ENCODE measurements at regions not wholly inside any gene's neighbourhood (a gene's known extent, or its start where the extent isn't known, plus 50 kb on each side); places are given as distances from the start of the nearest gene placed in this dataset.
A peak's percentile ranks its signal among the peaks of the same experiment; 100 is the strongest.
"Not testable (repeated sequence)": the region's sequence is repeated elsewhere in the genome, so short reads cannot be mapped to it uniquely, and the experiment has no call there.

- DNase-seq: not testable (repeated sequence)
Observed at GRCh38 chr4:9505341-9505740, 61.1 kb downstream of the DEFB131A start.

GRCh38 chr4:9506672-9507071 is 62.5 kb downstream of the DEFB131A start:
- DNase-seq: not testable (repeated sequence)

- DNase-seq: not testable (repeated sequence)
Observed at GRCh38 chr4:9512941-9513340, 68.7 kb downstream of the DEFB131A start.

- not testable (repeated sequence) for DNase-seq
Observed at GRCh38 chr4:9519631-9520030, 75.4 kb downstream of the DEFB131A start.

- DNase-seq: not testable (repeated sequence)
Observed at GRCh38 chr4:9522903-9523302, 78.7 kb downstream of the DEFB131A start.

- not testable (repeated sequence) for DNase-seq
Observed at GRCh38 chr4:9524406-9524805, 80.2 kb downstream of the DEFB131A start.

GRCh38 chr4:9532134-9532862 is 88.1 kb downstream of the DEFB131A start:
- DNase-seq: peak; percentile 93

GRCh38 chr4:9532863-9533192 is 88.6 kb downstream of the DEFB131A start:
- DNase-seq: not testable (repeated sequence)

GRCh38 chr4:9537101-9537500 is 92.9 kb downstream of the DEFB131A start:
- DNase-seq: peak; percentile 67

- not testable (repeated sequence) for DNase-seq
Observed at GRCh38 chr4:9539939-9540520, 95.8 kb downstream of the DEFB131A start.

GRCh38 chr4:9541388-9541915 is 97.2 kb downstream of the DEFB131A start:
- DNase-seq: not testable (repeated sequence)

- DNase-seq: not testable (repeated sequence)
Observed at GRCh38 chr4:9544851-9545250, 100.6 kb downstream of the DEFB131A start.

GRCh38 chr4:9547470-9547869 is 103.3 kb downstream of the DEFB131A start:
- DNase-seq: not testable (repeated sequence)

GRCh38 chr4:9556076-9556475 is 111.9 kb downstream of the DEFB131A start:
- DNase-seq: not testable (repeated sequence)

- not testable (repeated sequence) for DNase-seq
Observed at GRCh38 chr4:9577869-9578268, 133.7 kb downstream of the DEFB131A start.

GRCh38 chr4:9582880-9583279 is 138.7 kb downstream of the DEFB131A start:
- not testable (repeated sequence) for DNase-seq

GRCh38 chr4:9592010-9592409 is 147.8 kb downstream of the DEFB131A start:
- no peak for DNase-seq

- no peak for DNase-seq
Observed at GRCh38 chr4:9594948-9595347, 150.7 kb downstream of the DEFB131A start.

GRCh38 chr4:9595531-9595930 is 151.3 kb downstream of the DEFB131A start:
- not testable (repeated sequence) for DNase-seq

GRCh38 chr4:9599266-9599665 is 155.1 kb downstream of the DEFB131A start:
- no peak for DNase-seq

- no peak for DNase-seq
Observed at GRCh38 chr4:9600246-9600645, 156.0 kb downstream of the DEFB131A start.

GRCh38 chr4:9602389-9602914 is 158.2 kb downstream of the DEFB131A start:
- DNase-seq: no peak

GRCh38 chr4:9604031-9604892 is 160.0 kb downstream of the DEFB131A start:
- DNase-seq: peak; percentile 56
